HG02973 (cell line): ENCODE measurements at regions not wholly inside any gene's neighbourhood (a gene's known extent, or its start where the extent isn't known, plus 50 kb on each side); places are given as distances from the start of the nearest gene placed in this dataset.

ENCODE experiments used
- ATAC-seq: cut with Tn5 transposase; IDR thresholded peaks from one replicate; pipeline ENCODE4 v1.9.1; 2021; ENCODE audit warnings: moderate library complexity; ENCODE audit not compliant: unreplicated experiment

DNA sequence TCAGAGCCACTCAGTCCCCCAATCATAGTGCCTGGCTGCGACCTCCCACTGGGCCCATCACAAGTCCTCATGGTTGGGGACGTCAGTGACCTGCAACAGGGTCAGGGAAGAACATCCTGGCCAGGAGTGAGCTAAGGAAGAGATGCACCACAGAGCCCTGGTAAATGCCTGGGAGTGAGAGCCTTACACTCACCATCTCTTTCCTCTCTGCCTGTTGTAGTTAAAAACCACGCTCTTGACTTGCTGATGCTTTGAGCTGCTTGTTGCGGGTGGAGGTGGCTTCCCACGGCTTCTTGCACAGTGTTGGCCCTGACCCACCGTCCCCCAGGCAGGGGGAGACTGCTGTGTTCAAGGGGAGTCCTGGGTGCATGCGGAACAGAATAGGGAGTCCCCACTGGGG is 91.1 kb upstream of the RGMA start:
- ATAC-seq: no peak

DNA sequence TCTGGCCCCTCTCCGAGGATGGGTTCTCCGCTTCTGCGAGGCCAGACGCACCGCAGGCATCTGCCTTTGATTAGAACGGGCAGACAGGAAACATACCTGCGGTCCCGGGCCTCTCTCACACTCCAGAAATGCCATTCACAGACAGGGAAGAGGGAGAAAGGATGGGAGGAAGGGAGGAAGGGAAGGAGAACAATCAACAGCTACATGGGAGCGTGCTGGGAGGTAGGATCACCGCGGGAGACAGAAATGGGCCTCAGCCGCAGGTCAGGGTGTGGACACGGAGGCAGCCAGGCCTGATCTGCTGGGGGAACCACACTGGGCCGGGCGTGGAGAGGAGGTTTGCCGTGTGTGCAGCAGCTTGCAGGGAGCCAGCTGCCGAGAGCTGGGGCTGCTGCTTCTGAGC is 90.7 kb upstream of the RGMA start:
- ATAC-seq: no peak

DNA sequence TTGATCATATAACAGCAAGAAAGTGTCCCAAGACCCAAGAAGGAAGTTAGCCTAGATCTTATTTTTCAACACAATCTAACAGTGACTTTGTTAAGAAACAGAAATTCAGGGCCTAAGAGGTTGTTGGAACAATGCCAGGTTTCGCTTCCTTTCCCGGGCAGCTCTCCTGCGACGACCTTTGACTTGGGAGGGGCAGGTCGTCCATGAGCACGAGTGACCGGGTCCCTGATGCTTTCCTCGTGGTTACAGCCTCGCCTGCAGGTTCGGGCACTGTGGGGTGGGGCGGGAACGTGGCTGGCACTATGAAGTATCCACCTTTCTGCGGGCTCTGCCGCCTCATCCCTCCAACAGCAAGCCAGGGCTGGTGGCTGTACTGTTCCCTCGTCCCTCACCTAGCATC is 90.1 kb upstream of the RGMA start:
- no peak for ATAC-seq

DNA sequence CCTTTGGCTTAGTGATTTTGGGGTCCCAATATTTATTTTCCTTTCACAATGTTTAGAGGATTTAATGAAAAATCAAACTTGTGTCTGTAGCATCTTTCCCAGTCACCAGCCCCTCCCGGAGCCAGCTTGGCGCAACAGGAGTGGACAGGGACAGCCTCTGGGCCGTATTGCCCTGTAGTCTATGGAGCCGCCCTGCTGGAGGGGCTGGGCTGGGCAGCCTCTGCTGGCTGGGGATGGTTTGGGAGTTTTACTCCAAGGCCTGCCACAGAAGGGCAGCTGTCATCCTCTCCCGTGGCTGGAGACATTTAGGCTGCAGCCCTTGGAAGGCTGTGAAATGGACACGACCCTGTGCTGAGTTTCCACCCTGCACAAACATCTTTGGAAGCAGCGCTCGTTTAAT is 89.4 kb upstream of the RGMA start:
- ATAC-seq: no peak

DNA sequence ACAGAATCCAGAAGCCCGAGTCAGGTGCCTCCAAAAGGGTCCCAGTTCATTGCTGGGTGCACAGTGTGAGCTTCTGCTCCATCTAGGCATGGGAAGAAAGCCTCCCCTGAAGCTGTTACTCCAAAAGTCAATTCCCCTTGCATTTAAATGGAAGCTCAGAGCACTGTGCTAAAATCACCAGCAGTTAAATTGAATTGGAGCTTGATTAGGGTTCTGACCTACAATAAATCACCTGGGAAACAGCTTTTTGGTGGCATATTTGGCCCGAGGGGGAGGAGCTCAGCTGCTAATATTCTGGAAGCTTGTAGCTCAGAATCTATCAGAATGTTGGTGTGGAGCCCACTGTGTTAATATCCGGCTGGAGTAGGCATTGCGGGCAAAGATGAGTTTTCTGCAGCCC is 87.1 kb upstream of the RGMA start:
- ATAC-seq: no peak

DNA sequence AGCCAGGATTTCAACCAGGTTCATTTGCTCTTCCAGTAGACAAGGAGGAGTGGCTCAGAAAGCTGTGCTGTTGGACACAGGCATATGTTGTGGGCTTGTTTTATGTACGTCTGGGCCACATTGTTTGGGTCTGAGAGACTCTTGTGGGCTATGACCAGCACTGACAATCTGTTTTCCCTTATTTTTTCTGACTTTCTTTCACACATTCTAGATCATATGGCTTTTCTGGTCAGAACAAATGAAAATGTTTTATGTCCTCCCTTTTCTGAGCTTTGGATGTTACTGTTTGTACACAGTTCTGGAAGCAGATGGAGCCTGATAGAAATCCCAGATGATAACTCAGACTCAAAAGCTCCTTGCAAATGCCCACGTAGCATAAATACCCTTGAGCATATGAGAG is 85.8 kb upstream of the RGMA start:
- no peak for ATAC-seq

DNA sequence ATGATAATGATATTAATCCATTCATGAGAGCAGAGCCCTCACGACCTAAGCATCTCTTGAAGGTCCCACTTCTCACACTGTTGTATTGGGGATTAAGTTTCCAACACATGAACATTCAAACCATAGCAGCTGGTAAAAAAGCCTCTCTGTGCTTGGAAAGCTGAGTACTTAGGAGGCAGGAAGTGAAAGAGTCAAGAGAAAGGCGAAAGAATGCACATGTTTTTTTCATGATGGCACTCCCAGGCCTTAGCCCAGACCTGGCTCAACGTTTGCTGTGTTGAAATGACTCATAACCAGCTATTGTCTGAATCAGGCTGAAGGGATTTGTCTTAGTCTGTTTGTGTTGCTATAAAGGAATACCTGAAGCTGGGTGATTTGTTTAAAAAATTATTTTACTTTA is 84.4 kb upstream of the RGMA start:
- ATAC-seq: no peak

DNA sequence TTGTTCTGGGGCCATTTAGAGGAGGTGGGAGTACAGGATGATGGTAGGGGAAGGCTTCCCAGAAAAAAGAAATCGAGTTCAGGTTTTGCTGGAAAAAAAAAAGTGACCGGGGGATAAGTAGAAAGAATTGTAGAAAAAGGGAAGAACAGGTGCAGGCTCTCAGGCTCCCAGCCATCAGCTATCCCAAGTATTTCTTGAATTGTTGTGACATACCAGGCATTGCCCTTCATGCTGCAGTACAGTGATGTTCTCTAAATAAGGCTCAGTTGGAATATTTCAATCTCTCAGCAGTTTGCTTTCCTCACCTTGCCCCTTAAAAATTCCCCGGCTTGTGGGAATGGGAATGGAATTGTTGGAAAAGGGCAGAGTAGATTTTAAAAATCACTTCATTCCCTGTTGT is 82.5 kb upstream of the RGMA start:
- no peak for ATAC-seq

DNA sequence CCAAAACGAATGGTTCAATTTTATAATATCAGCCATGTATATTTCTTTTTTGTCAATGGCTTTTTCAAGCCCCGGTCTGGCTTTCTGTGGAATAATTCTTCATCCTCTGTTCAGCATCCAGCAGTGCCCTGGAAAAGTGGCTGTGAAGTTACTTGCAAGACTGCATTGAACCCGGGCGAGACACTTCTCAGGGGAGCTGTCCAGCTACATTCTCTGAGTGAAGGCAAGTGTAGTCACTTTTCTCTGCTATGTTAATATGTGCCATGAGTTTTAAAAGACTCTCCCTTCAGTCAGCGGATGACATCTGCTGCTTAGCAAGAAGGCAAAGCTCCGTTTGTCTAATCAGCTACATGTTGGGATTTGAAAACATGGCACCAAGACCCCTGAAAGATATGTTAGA is 81.3 kb upstream of the RGMA start:
- no peak for ATAC-seq

DNA sequence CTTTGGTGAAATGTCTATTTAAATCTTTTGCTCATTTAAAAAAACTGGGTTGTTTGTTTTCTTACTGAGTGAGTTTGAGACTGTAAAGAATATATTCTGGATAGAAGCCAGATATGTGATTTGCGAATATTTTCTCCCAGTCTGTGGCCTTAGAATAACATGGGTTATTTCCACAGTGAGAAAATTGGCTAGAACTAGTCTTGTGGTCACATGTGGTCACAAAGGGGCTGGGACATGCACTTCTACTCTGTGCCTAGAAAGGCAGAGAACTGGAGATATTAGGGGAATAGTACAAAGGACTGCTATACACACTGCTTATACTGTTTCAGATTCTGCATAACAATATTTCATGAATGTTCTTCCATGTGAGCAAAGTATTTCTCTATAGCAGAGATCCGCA is 79.9 kb upstream of the RGMA start:
- no peak for ATAC-seq

DNA sequence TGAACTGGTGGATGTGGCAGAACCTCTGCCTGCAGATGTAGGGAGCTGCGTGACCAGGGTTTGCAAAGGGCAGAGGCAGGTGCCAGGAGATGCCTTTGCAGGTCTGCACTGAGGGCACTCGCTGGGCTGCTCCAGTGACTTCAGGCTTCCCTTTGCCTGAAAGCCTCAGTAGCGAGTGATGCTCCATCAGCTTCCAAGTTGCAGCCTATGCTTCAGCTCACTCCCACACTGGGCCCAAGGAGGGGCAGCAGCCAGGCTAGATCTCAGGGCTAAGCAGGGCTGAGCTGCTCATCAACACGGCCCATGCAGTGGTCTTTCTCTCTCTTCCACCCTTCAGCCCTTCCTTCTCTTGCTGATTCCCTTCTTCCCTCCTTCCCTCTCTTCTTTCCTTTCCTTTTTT is 78.3 kb upstream of the RGMA start:
- no peak for ATAC-seq

DNA sequence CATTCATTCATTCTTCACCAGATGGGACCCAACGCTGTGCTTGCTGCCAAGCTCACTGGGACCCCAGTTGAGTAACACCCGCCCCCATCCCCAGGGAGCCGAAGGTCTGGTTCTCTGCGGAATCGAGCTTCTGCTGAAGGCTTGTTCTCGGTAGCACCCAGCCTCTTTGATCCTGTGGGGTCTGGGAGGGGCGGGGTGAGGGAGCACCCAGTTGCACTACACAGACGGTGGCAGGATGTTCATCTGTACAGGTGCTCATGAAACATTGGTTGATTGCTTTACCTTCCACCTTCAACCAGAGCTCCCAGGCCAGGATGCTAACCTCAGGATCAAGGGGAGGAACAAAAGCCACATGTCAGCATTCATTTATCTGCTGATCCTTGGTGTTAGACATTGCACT is 77.7 kb upstream of the RGMA start:
- ATAC-seq: no peak

DNA sequence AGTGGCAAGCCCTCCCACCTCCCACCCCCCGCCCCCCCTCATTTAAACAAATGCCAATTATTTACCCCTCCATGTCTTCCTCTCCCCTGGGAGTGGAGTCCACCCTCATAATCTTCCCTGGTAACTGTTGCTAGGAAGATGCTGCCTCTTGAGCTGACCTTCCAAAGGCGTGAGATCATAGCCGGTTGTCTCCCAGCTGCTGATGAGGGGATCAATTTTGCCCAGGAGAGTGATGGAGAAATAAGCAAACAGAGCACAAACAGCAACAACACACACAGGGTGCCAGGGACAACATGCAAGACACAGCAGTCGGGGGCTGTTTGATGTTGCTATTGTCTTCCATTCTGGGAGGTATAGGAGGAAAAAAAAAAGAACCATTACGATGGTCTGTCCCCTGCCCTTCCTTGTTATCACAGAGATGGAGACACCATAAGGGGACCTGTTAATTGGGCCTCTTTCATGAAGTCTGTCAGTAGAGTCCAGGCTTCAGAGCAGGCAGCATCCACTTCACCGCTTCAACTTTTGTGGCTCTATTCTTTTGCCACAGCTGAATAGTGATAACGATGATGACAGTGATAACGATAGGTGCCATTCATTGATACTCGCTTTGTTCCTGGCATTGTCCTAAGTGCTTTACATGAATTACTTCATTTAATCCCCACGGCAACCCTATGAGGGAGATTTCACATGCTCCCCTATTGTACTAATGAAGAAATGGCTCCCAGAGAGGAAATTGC is 76.9 kb upstream of the RGMA start:
- ATAC-seq: no peak

DNA sequence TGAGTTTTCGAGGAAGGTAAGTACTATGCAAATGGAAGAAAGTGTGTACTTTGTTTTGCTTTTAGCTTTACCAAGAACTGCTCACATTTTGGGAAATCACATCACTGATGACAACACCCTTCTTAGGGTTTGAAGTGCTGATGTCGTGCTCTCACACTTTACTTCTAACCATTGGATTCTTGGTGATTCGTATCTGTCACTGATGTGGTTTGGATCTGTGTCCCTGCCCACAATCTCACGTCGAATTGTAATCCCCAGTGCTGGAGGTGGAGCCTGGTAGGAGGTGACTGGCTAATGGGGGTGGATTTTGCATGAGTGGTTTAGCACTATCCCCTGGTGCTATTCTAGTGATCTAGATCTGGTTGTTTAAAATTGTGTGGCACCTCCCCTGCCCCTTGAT is 75.4 kb upstream of the RGMA start:
- no peak for ATAC-seq

DNA sequence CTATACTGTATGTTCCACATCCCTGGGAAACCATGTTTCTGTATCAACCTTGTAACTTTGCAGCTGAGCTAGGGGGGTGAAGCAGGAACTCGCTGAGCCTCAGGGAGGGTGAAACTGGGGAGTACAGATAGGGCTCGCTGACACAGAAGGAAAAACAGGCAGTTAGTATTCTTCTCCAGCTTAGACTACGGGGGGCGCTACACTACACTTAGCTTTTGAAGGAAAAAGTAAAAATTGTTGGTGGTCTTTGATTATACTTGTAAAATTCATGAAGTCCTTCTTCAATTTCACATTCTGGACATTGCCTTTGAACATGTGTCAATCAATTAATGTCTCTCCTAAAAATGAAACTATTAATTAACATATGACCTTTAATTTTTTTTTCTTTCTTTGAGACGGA is 73.5 kb upstream of the RGMA start:
- ATAC-seq: no peak

DNA sequence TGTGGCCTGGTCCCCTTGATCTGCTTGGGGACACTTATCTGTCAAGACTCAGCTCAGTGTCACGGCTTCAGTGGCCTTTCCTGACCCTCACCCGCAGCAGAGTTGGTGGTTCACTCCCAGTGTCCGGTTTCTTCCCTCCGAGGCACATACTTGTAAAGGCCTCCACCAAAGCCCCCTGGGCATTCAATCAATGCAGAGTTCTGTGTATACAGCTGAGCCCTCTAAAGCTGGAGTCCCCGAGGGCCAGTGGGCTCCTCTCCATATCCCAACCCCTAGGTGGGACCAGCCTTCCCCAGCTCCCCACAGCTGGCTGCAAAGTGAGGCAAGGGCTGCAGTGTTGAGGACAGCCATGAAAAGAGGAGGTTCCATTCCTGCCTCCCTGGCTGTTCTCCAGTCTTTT is 70.9 kb upstream of the RGMA start:
- no peak for ATAC-seq

DNA sequence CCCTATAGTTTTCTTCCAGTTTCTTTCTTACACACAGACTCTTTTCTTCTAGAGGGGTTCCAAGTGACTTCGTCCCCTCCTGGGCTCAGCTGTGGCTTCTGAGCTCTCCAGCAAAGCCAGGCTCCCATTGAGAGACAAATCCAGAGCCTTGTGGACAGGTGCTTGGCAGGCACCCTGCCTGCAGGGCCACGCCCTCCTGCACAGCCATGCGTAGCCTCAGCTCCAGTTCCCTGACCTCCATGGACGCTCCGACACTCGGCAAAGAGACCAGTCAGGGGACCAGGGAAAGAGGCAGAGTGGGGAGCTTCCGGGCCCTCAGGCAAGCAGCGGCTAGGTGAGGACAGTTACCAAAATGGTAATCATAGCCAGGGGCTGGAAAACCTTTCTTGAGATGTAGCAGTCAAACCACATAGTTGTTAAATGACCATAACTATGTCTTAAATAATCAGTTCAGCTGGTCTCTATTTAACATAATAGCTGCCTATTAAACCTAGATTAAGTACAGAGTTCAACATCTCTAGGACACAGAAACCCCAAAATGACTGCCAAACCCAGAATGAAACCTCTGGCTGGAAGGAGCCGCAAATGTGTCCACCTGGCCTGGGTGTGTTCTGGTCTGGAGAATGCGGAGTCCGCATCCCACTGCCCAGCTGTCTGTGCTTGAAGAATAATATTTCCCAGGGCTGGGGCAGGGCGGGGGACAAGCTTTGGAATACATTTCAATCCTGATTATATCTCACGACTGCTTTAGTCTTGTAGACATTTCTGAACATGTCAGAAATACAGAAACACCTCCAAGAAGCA is 69.3 kb upstream of the RGMA start:
- no peak for ATAC-seq

DNA sequence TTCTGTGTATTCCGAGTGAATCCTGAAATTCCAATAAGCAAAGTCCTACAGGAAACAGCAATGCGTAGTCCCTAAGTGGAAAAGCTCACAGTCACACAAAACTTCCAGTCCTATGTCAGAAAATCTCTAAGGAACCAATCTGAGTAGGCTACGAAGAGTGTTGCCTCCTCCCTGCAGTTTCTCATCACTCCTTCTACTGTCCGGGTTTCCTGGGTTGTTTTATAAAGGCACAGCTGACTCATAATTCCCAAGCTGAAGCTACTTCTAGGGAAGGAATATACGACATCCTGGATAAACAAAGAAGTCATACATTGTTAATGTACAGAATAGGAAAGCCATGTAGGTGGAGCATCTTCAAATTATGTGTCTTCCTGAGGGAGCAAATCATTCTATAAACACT is 65.7 kb upstream of the RGMA start:
- no peak for ATAC-seq

DNA sequence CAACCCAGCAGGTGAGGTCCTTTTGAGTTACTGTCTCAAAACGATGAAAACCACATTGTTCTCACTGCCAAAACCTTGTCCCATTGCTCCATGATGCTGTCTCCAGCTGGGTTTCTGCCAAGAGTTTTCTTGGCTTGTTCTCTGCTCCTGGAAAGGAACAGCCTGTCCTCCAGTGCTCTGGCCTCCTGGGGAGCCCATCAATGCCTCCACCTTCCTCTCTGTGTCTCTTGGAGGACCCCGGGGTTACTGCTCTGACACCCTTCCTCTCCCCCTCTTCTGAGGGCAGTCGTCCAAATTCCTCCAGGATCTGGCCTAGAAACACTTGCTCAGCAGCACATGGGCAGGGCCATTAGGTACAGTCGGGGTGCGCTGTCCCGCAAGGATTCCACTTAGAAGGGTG is 63.9 kb upstream of the RGMA start:
- ATAC-seq: no peak

DNA sequence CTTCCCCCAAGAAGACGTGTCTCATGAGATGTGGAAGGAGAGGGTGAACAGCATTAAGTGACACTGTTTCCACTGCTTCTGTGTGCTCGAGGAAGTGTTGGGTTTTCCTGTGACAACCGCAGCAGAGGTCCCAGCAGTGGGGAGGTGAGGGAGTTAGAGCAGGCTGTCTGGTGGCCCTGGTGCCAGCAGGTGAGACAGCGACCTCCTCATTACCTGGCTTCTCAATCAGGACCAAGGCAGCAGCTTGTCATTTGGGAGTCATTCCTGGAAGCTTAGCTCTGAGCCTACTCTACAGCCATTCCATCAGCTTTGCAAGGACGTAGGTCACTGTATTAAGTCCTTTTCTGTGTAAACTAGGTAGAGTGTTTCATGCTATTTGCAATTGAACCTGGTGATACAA is 63.3 kb upstream of the RGMA start:
- no peak for ATAC-seq

DNA sequence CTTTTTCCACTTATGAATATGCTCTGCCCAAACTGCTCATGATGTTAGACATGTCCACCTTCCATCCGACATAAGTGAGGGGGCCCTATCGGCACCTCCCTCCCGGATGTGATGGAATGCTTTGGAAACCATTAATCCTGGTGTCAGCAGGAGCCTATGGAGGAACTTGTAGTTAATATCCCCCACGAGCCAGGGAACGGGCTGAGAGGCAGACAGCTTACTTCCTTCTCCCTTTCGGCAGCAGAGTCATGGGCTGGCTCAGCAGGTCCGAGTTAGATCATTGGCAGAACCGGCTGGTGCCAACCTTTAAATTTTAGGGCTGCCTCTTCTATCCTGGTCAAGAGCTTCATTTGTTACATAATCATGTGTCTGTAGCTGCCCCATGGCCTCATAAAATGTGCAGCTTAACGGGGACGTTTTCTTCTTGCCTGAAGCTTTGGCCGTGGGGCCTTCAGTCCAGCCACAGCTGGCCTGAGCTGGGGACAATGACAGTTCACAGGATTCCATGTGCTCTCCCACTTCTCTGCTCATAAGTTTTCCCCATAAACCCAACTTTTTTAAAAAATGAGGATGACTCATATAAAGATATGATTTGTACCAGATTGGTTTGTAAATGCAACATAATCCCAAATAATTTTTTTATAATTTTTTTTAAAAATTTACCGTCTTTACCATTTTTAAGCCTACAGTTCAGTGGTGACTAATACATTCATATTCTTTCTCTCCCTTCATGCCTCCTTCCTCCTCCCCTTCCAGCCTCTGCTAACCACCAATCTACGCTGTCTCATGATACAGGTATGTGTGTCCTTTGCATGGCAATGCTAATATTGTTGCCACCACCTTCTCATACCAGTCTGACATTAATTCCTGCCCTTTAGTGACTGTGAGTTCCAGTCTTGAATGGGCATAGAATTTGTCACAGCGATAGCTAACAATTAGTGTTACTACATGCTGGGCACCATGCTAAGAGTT is 62.2 kb upstream of the RGMA start:
- ATAC-seq: no peak

DNA sequence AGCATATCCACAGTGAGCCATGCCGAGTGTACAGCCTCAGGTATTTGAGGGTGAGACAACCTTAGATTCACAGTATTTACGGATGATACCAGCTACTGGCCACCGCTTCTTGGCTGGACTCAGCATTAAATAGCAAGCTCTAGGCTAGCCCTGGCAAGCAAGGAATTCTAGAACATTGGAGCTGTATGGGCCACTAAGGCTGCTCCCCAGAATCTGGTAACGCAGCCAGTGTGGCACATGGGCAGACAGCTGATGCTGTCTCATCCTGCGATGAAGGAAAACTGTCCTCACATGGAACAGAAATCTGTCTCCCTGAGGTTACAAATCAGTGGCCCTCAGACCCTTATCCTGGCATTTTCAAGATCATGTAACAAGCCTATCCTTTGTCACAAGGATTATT is 57.6 kb upstream of the RGMA start:
- no peak for ATAC-seq
